Neural cell (in vitro differentiated cells): ENCODE measurements at regions not wholly inside any gene's neighbourhood (a gene's known extent, or its start where the extent isn't known, plus 50 kb on each side); places are given as distances from the start of the nearest gene placed in this dataset.
"Not testable (repeated sequence)": the region's sequence is repeated elsewhere in the genome, so short reads cannot be mapped to it uniquely, and the experiment has no call there.

Experiments
- H2AFZ ChIP-seq: fragments of 200-600, 300-800 bp; sonication (generic), shearing (Covaris generic); 2 replicates; pipeline ENCODE4 v1.6.0; 2014; ENCODE audit warnings: low read depth, mild to moderate bottlenecking, antibody characterized with exemption, low read length, moderate library complexity
- H3F3A ChIP-seq: fragments of 200-600 bp; shearing (Covaris generic); 2 replicates; pipeline ENCODE4 v1.6.1; 2016; ENCODE audit warnings: mild to moderate bottlenecking, moderate library complexity, mixed read lengths, antibody characterized with exemption, low read length; ENCODE audit not compliant: insufficient read depth, poor library complexity, severe bottlenecking
- H3K27ac ChIP-seq: fragments of 200-600, 300-800 bp; sonication (generic), shearing (Covaris generic); 2 replicates; pipeline ENCODE4 v1.5.1; 2014; ENCODE audit warnings: mild to moderate bottlenecking, low read length, moderate library complexity
- H3K27me3 ChIP-seq: fragments of 300-800, 200-600 bp; sonication (generic), shearing (Covaris generic); 2 replicates; pipeline ENCODE4 v1.6.0; 2014; ENCODE audit warnings: mild to moderate bottlenecking, low read depth, low read length, moderate library complexity; ENCODE audit not compliant: insufficient read depth
- H3K36me3 ChIP-seq: fragments of 300-800, 200-600 bp; sonication (generic), shearing (Covaris generic); 2 replicates; pipeline ENCODE4 v1.5.1; 2014; ENCODE audit warnings: mild to moderate bottlenecking, antibody characterized with exemption, low read length, moderate library complexity; ENCODE audit not compliant: insufficient read depth
- H3K4me2 ChIP-seq: fragments of 300-800, 200-600 bp; sonication (generic), shearing (Covaris generic); 2 replicates; pipeline ENCODE4 v1.6.0; 2014; ENCODE audit warnings: mild to moderate bottlenecking, low read length
- H3K4me3 ChIP-seq: fragments of 300-800, 200-600 bp; sonication (generic), shearing (Covaris generic); 2 replicates; pipeline ENCODE4 v1.5.1; 2014; ENCODE audit warnings: mild to moderate bottlenecking, low read length, moderate library complexity
- H3K79me2 ChIP-seq: fragments of 200-600 bp; shearing (Covaris generic); replicated peaks from 2 replicates; pipeline ENCODE4 v1.6.0; 2014; ENCODE audit warnings: mild to moderate bottlenecking, low read length, moderate library complexity; ENCODE audit not compliant: insufficient read depth
- H3K9ac ChIP-seq: fragments of 300-800, 200-600 bp; sonication (generic), shearing (Covaris generic); 2 replicates; pipeline ENCODE4 v1.6.1; 2016; ENCODE audit warnings: mild to moderate bottlenecking, low read length, mixed read lengths
- H3K9me2 ChIP-seq: fragments of 200-600 bp; shearing (Covaris generic); 2 replicates; pipeline ENCODE4 v1.6.1; 2016; ENCODE audit warnings: mild to moderate bottlenecking, low read length, mixed read lengths; ENCODE audit not compliant: insufficient read depth
- H3K9me3 ChIP-seq: fragments of 200-600, 300-800 bp; sonication (generic), shearing (Covaris generic); 2 replicates; pipeline ENCODE4 v1.6.1; 2016; ENCODE audit warnings: mild to moderate bottlenecking, mixed run types, low read length, moderate library complexity, mixed read lengths
- H4K20me1 ChIP-seq: fragments of 200-600 bp; shearing (Covaris generic); 2 replicates; pipeline ENCODE4 v1.6.1; 2016; ENCODE audit warnings: mild to moderate bottlenecking, mixed run types; ENCODE audit not compliant: insufficient read depth
- CTCF ChIP-seq: fragments of 450-650 bp; IDR thresholded peaks from 2 replicates; pipeline ENCODE4 v1.5.1; 2014; ENCODE audit warnings: antibody characterized with exemption, mild to moderate bottlenecking, moderate library complexity; ENCODE audit not compliant: poor library complexity, severe bottlenecking
- EP300 ChIP-seq: fragments of 450-650 bp; conservative IDR thresholded peaks from 2 replicates; pipeline ENCODE4 v1.6.1; 2014; ENCODE audit warnings: antibody characterized with exemption, mild to moderate bottlenecking, moderate library complexity; ENCODE audit not compliant: poor library complexity, severe bottlenecking
- EZH2 ChIP-seq: fragments of 200-600, 300-800 bp; shearing (Covaris generic), sonication (generic); IDR thresholded peaks from 2 replicates; pipeline ENCODE4 v1.6.1; 2014; ENCODE audit warnings: antibody characterized with exemption, low read length, borderline replicate concordance, mild to moderate bottlenecking; ENCODE audit not compliant: insufficient read depth, poor library complexity, severe bottlenecking
- MXI1 ChIP-seq: fragments of 450-650 bp; conservative IDR thresholded peaks from 2 replicates; pipeline ENCODE4 v1.6.1; 2014; ENCODE audit warnings: antibody characterized with exemption, mild to moderate bottlenecking; ENCODE audit not compliant: poor library complexity, severe bottlenecking
- POLR2AphosphoS5 ChIP-seq: IDR thresholded peaks from 2 replicates; pipeline ENCODE4 v1.6.1; 2012
- RAD21 ChIP-seq: fragments of 450-650 bp; conservative IDR thresholded peaks from 2 replicates; pipeline ENCODE4 v1.6.1; 2014; ENCODE audit warnings: antibody characterized with exemption, mild to moderate bottlenecking, moderate library complexity
- REST ChIP-seq: IDR thresholded peaks from 2 replicates; pipeline ENCODE4 v1.6.1; 2012; ENCODE audit warnings: borderline replicate concordance
- SMC3 ChIP-seq: fragments of 450-650 bp; conservative IDR thresholded peaks from 2 replicates; pipeline ENCODE4 v1.6.1; 2014; ENCODE audit warnings: antibody characterized with exemption, mild to moderate bottlenecking, moderate library complexity; ENCODE audit not compliant: poor library complexity
- TAF1 ChIP-seq: IDR thresholded peaks from 2 replicates; pipeline ENCODE4 v1.6.1; 2012; ENCODE audit warnings: low read depth

GRCh38 chrX:107355533-107355932 is 93.9 kb upstream of the FRMPD3 start:
- TF ChIP-seq MXI1, result no peak
- no peak for TF ChIP-seq CTCF
- TF ChIP-seq REST, result no peak
- no peak for TF ChIP-seq RAD21
- no peak for TF ChIP-seq SMC3
- TF ChIP-seq POLR2AphosphoS5, result no peak
- TF ChIP-seq TAF1, result no peak
- TF ChIP-seq EP300, result no peak
- no peak for TF ChIP-seq EZH2
- Histone ChIP-seq H3K36me3 (no peaks in the 10 kb centered on the region), H3K79me2 (no peaks in the 10 kb centered on the region), H3F3A (no peaks in the 10 kb centered on the region), H3K27me3 (peaks cover 4% of the 10 kb centered on the region), H3K4me3 (no peak overlapping the region), H2AFZ (no peak overlapping the region), H4K20me1 (no peaks in the 10 kb centered on the region), H3K4me2 (no peak overlapping the region), H3K9me3 (no peaks in the 10 kb centered on the region), H3K9me2 (no peaks in the 10 kb centered on the region), H3K27ac (no peak overlapping the region), H3K9ac (no peak overlapping the region)

- H3K27me3 ChIP-seq, result peaks cover 4% of the 10 kb centered on the region
- H3K9me2 ChIP-seq, result no peaks in the 10 kb centered on the region
- no peak overlapping the region for H3K4me2 ChIP-seq
- no peaks in the 10 kb centered on the region for H3F3A ChIP-seq
- no peaks in the 10 kb centered on the region for H3K36me3 ChIP-seq
- H3K9me3 ChIP-seq, result no peaks in the 10 kb centered on the region
- no peaks in the 10 kb centered on the region for H3K79me2 ChIP-seq
- H3K27ac ChIP-seq, result no peak overlapping the region
- H2AFZ ChIP-seq, result no peak overlapping the region
- no peaks in the 10 kb centered on the region for H4K20me1 ChIP-seq
- no peak for TF ChIP-seq EP300
- TF ChIP-seq CTCF, result no peak
- TF ChIP-seq EZH2, result no peak
- no peak for TF ChIP-seq MXI1
- no peak for TF ChIP-seq TAF1
- no peak for TF ChIP-seq POLR2AphosphoS5
- TF ChIP-seq SMC3, result no peak
- no peak for TF ChIP-seq RAD21
- TF ChIP-seq REST, result no peak
- no peak overlapping the region for H3K9ac ChIP-seq
- H3K4me3 ChIP-seq, result no peak overlapping the region
Measured at GRCh38 chrX:107360788-107361360, 88.6 kb upstream of the FRMPD3 start.

GRCh38 chrX:107370185-107370584 is 79.3 kb upstream of the FRMPD3 start:
- H3K9ac ChIP-seq, H3F3A ChIP-seq, H3K36me3 ChIP-seq, H3K27me3 ChIP-seq, H3K4me2 ChIP-seq, H3K9me3 ChIP-seq, H4K20me1 ChIP-seq, H3K9me2 ChIP-seq, H2AFZ ChIP-seq, H3K27ac ChIP-seq, H3K79me2 ChIP-seq, H3K4me3 ChIP-seq: not testable (repeated sequence)
